ENCODE measurements at regions not wholly inside any gene's neighbourhood (a gene's known extent, or its start where the extent isn't known, plus 50 kb on each side); places are given as distances from the start of the nearest gene placed in this dataset.

GRCh38 chr7:119895320-119895719, 377.7 kb upstream of the KCND2 start:
- Histone ChIP-seq H4K20me1 (ENCODE audit: insufficient read depth) (no peaks in the 10 kb centered on the region), H3F3A (ENCODE audit: insufficient read depth, low read length, poor library complexity, severe bottlenecking) (no peaks in the 10 kb centered on the region)

DNA sequence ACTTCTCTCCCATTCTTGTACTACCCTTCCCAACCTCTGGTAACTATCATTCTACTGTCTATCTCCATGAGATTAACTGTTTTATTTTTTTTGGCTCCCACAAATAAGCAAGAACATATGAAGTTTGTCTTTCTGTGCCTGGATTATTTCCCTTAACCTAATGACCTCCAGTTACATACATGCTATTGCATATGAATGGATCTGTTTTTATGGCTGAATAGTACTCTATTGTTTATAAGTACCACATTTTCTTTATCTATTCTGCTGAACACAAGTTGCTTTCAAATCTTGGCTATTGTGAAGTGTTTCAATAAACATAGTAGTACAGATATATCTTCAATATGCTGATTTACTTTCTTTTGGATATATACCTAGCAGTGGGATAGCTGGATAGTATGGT, 376.6 kb upstream of the KCND2 start:
- Histone ChIP-seq H2AFZ (ENCODE audit: low read depth, low read length) (no peak overlapping the region), H3K27ac (ENCODE audit: low read length) (no peak overlapping the region), H3F3A (ENCODE audit: insufficient read depth, low read length, poor library complexity, severe bottlenecking) (no peaks in the 10 kb centered on the region), H3K36me3 (ENCODE audit: insufficient read depth, low read length) (no peaks in the 10 kb centered on the region), H3K9me2 (ENCODE audit: insufficient read depth, low read length) (no peaks in the 10 kb centered on the region), H3K4me3 (ENCODE audit: low read length) (no peak overlapping the region), H3K9me3 (ENCODE audit: low read length) (no peaks in the 10 kb centered on the region), H3K9ac (ENCODE audit: low read length) (no peak overlapping the region), H4K20me1 (ENCODE audit: insufficient read depth) (no peaks in the 10 kb centered on the region), H3K27me3 (ENCODE audit: insufficient read depth, low read depth, low read length) (no peaks in the 10 kb centered on the region), H3K79me2 (replicated peaks; ENCODE audit: insufficient read depth, low read length) (no peaks in the 10 kb centered on the region), H3K4me2 (ENCODE audit: low read length) (no peak overlapping the region)
- TF ChIP-seq POLR2AphosphoS5 (IDR thresholded peaks at IDR 0.05): no peak
- TF ChIP-seq, protein P1, sequence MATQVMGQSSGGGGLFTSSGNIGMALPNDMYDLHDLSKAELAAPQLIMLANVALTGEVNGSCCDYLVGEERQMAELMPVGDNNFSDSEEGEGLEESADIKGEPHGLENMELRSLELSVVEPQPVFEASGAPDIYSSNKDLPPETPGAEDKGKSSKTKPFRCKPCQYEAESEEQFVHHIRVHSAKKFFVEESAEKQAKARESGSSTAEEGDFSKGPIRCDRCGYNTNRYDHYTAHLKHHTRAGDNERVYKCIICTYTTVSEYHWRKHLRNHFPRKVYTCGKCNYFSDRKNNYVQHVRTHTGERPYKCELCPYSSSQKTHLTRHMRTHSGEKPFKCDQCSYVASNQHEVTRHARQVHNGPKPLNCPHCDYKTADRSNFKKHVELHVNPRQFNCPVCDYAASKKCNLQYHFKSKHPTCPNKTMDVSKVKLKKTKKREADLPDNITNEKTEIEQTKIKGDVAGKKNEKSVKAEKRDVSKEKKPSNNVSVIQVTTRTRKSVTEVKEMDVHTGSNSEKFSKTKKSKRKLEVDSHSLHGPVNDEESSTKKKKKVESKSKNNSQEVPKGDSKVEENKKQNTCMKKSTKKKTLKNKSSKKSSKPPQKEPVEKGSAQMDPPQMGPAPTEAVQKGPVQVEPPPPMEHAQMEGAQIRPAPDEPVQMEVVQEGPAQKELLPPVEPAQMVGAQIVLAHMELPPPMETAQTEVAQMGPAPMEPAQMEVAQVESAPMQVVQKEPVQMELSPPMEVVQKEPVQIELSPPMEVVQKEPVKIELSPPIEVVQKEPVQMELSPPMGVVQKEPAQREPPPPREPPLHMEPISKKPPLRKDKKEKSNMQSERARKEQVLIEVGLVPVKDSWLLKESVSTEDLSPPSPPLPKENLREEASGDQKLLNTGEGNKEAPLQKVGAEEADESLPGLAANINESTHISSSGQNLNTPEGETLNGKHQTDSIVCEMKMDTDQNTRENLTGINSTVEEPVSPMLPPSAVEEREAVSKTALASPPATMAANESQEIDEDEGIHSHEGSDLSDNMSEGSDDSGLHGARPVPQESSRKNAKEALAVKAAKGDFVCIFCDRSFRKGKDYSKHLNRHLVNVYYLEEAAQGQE (IDR thresholded peaks at IDR 0.05; ENCODE audit: borderline replicate concordance): no peak

More at GRCh38 chr7:119895320-119895719, 377.7 kb upstream of the KCND2 start:
- no peak overlapping the region for H2AFZ ChIP-seq (ENCODE audit: low read depth, low read length)
- H3K4me3 ChIP-seq (ENCODE audit: low read length): no peak overlapping the region
- no peaks in the 10 kb centered on the region for H3K79me2 ChIP-seq (replicated peaks; ENCODE audit: insufficient read depth, low read length)
- no peak overlapping the region for H3K27ac ChIP-seq (ENCODE audit: low read length)
- no peaks in the 10 kb centered on the region for H3K36me3 ChIP-seq (ENCODE audit: insufficient read depth, low read length)
- no peaks in the 10 kb centered on the region for H3K9me2 ChIP-seq (ENCODE audit: insufficient read depth, low read length)
- no peak for TF ChIP-seq MXI1 (conservative IDR thresholded peaks at IDR 0.05; ENCODE audit: poor library complexity, severe bottlenecking)
- TF ChIP-seq EZH2 (IDR thresholded peaks at IDR 0.05; ENCODE audit: borderline replicate concordance, insufficient read depth, low read length, poor library complexity, severe bottlenecking): no peak
- no peak for TF ChIP-seq RAD21 (conservative IDR thresholded peaks at IDR 0.05)
- no peak for TF ChIP-seq TAF1 (IDR thresholded peaks at IDR 0.05; ENCODE audit: low read depth)
- no peak for TF ChIP-seq POLR2AphosphoS5 (IDR thresholded peaks at IDR 0.05)
- TF ChIP-seq SMC3 (conservative IDR thresholded peaks at IDR 0.05; ENCODE audit: poor library complexity): no peak
- TF ChIP-seq EP300 (conservative IDR thresholded peaks at IDR 0.05; ENCODE audit: poor library complexity, severe bottlenecking): no peak
- TF ChIP-seq, protein P2, sequence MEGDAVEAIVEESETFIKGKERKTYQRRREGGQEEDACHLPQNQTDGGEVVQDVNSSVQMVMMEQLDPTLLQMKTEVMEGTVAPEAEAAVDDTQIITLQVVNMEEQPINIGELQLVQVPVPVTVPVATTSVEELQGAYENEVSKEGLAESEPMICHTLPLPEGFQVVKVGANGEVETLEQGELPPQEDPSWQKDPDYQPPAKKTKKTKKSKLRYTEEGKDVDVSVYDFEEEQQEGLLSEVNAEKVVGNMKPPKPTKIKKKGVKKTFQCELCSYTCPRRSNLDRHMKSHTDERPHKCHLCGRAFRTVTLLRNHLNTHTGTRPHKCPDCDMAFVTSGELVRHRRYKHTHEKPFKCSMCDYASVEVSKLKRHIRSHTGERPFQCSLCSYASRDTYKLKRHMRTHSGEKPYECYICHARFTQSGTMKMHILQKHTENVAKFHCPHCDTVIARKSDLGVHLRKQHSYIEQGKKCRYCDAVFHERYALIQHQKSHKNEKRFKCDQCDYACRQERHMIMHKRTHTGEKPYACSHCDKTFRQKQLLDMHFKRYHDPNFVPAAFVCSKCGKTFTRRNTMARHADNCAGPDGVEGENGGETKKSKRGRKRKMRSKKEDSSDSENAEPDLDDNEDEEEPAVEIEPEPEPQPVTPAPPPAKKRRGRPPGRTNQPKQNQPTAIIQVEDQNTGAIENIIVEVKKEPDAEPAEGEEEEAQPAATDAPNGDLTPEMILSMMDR (IDR thresholded peaks at IDR 0.05; ENCODE audit: poor library complexity, severe bottlenecking): no peak
- TF ChIP-seq, protein P1 (IDR thresholded peaks at IDR 0.05; ENCODE audit: borderline replicate concordance): no peak
- no peak overlapping the region for H3K4me2 ChIP-seq (ENCODE audit: low read length)
- no peaks in the 10 kb centered on the region for H3K9me3 ChIP-seq (ENCODE audit: low read length)
- H3K9ac ChIP-seq (ENCODE audit: low read length): no peak overlapping the region
- H3K27me3 ChIP-seq (ENCODE audit: insufficient read depth, low read depth, low read length): no peaks in the 10 kb centered on the region

Data from neural cell (in vitro differentiated cells).